HG03025 (cell line): ENCODE measurements at regions not wholly inside any gene's neighbourhood (a gene's known extent, or its start where the extent isn't known, plus 50 kb on each side); places are given as distances from the start of the nearest gene placed in this dataset.
"Not testable (repeated sequence)": the region's sequence is repeated elsewhere in the genome, so short reads cannot be mapped to it uniquely, and the experiment has no call there.

Experiments
- ATAC-seq: cut with Tn5 transposase; IDR thresholded peaks from one replicate; pipeline ENCODE4 v1.9.1; 2021; ENCODE audit warnings: mild to moderate bottlenecking, moderate library complexity; ENCODE audit not compliant: unreplicated experiment, low FRiP score

DNA sequence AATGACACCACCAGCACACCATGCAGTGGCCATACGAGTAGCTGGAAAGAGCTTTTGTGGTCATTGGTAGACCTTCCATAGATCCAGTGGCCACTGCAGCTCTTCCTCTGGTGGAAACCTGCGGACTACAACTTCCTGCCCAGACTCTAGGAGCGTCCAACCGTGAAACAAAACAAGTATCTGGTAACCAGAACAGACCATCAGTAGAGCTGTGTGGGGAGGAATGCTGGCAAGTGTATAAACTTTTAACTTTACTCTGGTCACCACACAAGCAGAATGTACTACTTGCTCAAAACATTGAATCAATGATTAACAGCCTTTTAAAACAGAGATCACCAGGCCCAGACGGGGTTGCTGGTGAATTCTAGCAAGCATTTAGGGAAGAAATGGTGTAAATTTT lies 154.7 kb upstream of the DGKB start:
- no peak for ATAC-seq

DNA sequence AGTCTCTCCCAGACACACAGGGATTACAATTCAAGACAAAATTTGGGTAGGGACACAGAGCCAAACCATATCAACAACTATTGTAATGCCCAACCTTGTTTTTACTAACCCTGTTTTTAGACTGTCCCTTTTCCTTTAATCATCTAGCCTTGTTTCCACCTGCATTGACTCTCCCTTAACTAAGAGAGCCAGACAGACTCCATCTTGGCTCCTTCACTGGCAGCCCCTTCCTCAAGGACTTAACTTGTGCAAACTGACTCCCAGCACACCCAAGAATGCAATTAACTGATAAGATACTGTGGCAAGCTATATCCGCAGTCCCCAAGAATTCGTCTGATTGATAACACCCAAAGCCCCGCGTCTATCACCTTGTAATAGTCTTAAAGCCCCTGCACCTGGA lies 151.8 kb upstream of the DGKB start:
- ATAC-seq: not testable (repeated sequence)

DNA sequence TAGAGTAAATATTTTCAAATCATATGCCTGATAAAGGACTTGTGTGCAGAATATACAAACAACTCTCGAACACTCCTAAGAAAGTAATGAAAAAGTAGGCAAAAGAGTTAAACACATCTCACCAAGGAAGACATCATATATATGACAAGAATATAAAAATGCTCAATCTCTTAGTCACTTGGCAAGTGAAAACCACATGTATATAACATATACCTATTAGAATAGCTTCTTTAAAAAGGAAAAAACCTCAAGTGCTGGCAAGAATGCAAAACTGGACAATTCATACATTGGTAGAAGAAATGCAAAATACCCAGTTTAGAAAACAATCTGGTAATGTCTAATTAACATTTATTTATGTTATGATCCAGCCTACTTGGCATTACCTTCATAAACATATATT lies 146.6 kb upstream of the DGKB start:
- ATAC-seq: no peak

DNA sequence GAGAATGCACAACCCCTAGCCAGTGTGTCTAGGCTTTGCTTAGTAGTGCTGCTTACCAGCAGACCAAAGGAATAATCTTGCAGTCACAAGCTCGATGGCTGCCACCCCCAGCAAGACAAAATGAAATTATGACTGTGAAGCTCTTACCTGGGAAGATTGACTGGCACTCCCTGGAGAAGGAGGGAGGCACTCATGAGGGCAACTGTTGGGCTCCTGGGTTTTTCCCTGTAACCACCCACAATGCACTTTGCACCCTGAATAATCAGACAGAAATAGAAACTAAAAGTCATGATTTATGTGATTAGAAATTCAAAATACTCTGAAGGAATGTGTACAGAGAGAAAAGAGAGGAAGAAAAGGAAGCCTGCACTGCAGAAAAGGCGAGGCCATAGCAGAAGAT lies 144.3 kb upstream of the DGKB start:
- no peak for ATAC-seq

DNA sequence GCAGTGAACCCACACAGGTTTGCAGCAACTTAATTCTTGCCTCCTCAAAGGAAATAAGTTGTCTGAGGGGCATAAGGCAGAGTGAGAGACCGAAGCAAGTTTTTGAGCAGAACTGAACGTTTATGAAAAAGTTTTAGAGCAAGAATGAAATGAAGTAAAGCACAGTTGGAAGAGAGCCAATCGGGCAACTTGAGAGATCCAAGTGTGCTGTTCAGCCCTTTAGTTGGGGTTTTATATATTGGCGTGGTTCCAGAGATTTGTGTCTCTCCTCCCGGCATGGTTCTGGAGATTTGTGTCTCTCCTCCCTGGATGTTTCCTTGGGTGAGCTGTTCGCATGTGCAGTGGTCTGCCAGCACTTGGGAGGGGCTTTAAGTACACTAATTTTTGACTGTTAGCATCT lies 141.4 kb upstream of the DGKB start:
- no peak for ATAC-seq

DNA sequence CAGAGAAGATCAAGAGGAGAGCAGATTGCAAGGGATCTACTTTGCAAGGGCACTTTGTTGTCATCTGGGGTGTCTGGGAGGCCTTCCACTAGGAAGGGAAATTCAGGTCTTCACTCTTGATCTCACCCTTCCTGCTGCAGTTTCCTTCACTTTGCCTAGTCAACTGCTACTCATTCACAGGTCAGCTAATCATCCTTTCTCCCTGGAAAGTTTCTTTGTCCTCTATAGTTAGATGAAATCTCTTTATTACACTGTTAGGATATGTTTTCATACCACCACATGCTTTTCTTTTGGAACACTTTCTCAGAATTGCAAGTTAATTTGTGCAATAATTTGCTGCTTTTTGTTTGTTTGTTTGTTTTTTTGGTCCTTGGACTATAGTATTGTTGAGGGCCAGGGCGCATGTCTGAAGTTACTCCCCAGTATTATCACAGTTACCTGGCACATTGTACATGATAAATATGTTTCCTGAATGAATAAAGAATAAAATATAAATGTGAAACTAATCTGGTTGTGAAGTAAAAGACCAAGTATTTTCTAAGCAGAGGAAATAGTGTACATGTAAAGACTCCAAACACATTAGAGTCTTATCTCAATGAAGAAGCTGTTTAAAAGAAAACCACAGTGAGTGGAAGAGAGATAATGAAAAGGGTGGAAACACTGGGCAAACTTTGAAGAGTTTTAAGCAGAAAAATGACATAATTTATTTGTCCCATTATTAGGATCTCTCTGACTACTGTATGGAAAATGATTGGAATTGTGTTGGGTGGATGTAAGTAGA lies 139.9 kb upstream of the DGKB start:
- no peak for ATAC-seq

DNA sequence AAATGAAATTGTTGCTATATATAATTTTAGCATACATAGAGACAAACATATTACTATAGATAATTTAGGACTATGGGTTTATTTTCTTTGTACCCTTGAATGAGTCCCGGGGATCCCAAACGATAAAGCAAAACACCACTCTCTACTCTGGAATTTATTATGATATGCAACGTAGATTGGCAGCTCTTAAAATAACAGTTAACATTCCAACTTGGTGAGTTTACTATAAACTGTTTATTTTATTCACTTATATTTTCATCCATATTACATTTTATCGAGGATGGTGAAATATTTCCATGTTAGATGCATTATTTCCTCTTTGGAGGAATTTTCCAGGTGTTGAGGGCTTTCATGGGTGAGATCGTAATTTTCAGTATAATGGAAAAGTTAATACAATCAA lies 138.7 kb upstream of the DGKB start:
- no peak for ATAC-seq

DNA sequence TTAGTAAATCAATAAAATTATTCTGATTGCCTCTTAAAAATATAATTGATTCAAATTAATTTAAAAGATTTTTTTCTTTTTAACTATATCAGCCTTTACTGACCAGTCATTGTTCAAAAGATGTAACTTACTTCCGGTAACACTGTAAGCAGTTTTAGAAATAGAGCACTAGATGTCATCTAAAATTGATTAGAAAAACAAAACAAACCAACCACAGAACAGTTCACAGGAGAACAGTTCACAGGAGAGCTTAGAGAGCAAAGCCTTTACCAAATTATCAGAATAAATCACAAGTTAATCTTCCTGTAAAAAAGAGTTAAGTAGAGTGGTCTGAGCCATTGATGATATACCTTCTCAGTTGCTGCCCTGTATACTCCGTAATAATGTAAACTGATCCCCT lies 133.3 kb upstream of the DGKB start:
- no peak for ATAC-seq

DNA sequence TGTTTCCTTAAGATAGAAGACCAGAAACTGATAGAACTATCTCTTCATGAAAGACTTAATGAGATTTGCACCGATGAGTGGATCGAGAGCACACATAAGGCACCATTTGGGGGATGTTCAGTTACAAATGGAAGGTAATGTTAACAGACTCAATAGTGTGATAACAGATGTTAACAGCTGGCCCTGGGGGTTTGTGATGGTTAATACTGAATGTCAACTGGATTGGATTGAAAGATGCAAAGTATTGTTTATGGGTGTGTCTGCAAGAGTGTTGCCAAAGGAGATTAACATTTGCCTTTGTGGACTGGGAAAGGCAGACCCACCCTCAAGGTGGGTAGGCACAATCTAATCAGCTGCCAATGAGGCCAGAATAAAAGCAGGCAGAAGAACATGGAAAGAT lies 130.5 kb upstream of the DGKB start:
- no peak for ATAC-seq

DNA sequence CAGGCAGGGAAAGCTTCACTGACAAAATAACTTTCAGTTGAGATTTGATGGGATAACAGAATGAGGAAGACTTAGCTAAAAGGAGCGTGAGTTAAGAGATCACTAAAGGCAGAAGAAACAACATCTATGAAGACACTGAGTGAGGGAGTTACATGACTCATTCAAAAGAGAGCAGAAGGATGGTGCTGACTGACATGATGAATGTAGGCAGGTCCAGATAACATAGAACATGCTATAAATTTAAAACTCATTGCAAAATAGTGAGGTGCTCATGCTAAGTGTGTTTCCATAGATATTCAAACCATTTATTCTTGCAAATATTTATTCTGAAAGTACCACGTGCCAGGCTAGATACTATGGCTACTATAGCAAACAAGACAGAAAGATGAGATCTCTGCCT lies 116.4 kb upstream of the DGKB start:
- no peak for ATAC-seq

DNA sequence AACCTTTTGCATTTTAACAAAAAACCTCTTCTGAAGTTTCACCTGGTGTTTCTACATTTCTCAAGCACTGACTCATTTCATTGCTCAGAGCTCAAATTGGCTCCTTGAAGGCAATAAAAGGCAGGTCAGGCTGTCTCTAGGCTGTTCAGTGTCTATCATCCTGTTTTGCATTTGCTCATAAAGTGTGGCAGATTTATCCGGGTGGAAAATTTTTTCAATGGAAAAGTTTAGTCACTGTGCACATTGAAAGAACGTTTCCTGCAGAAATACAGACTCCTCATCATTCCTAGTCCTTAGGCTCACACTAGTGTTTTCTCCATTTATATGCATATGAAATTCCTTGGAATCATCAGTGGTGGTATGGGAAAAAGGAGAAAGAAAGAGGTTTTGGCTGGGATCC lies 114.2 kb upstream of the DGKB start:
- no peak for ATAC-seq

DNA sequence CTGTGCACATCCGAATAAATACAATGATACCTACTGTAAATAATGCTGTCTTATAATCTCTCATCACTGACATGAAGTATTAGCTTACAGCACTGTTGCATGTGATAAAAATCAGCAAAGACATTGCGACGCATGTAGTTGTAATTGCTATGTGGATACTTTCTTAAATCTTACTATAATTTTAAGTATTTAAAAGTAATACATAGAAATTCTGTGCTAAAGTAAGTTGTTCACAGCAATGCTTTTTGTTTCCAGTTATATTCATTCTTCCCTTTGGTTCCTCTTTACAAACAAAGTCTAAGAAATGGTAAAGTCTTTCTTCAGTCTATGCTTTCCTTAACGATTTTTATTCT lies 113.7 kb upstream of the DGKB start:
- no peak for ATAC-seq

DNA sequence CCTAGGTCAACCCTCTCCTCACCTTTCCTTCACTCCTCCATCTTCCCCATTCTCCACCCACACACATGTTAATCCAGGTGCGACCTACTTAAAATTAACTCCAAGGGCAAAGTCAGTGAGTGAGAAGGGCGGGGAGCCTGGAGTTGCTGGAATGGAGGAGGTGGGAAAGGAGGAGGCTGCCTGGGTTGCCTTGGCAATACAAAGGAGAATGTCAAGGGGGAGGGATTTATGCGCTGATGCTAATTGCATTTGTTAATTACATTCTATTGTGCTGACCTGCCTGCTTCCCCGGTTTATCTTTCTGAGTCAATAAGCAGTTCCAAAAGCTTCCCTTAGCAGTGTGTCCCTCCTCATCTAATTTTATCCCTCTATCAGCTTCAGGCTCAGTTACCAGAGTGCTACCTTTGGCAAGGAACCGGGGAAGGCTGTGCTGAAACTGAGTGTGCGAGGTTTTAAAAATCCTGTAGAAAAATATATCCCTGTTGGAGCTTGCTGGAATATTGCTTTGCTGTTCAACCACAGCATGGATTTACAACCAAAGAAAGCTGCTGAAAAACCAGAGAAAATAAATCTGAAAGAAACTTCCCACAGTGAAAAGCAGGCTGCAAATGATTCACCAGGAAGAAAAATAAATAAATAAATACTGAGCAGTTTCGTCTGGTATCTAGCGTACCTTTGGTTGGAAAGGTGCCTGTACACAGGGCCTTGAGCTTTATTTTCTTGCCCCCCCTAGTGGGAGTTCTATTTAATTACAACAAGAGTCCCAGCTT lies 113.2 kb upstream of the DGKB start:
- peak; percentile 82 for ATAC-seq

DNA sequence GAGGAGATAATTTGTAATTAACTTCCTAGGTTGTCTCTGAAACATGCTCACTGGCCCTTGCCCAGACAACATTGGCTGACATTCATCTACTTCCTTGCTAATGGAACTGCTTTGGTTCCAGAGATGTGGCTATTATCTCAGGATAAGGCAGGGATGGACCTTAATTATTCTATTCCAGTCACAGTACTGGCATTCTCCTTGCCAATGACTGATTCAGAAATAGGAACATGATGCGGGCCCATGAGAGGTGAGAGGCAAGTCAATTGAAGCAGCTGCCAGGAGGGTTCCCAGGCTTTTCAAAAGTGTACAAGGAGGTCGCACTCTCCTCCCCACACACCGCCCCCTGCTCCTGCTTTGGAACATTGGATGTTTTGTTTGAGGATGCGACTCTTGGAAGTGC lies 109.6 kb upstream of the DGKB start:
- no peak for ATAC-seq

DNA sequence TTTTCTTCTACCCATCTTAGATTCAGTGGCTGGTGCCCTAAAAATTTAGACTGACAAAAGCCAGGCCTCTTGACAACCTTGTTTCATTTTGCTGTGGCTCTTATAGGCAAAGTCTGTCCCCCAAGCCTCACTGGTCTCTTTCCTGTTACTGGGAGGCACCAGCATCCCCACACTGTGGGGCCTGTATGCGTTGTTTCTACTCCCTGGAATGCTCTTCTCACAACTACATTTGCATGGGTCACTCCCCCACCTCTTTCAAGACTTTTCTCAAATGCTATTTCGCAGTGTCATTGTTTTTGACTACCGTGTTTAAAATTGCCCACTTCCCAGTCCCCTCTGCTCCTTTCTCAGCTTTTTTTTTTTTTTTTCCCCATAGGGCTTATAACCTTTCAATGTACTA lies 108.7 kb upstream of the DGKB start:
- no peak for ATAC-seq

DNA sequence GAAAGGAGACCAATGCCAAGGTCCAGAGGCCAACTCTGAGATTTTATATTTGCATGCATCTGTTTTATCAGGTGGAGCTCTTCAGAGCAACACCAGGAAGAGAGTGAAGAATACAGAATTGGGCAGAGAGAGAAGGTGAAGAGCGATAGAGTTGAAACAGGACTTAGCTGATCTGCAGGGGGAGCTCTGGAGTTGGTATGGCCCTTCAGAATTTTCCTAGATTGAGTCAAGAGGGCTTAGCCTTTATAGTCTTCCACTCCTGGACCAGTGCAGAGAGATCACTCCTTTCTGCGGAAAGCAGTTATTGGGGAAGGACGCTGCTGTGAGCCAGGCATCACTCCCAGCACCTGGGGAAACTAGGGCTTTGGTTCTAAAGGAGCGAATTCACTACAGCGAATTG lies 105.0 kb upstream of the DGKB start:
- no peak for ATAC-seq

DNA sequence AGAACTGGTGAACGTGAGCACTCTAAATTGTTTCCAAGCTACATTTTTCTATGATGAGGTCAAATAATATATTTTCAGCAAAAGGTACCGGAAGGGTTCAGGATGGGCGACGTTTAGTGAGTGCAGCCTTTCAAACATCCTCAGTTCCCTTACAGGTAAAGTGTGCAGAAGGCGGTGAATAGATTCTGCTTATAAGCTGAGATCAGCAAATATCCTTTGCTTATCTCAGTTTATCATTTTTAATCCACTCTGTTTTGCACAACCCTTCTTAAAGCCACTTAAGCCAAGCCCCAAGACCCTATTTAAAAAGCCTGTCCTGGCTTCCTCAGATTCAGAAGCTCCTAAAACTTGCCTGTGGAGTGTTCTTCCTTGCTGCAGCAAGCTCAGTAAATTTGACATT lies 103.1 kb upstream of the DGKB start:
- no peak for ATAC-seq

DNA sequence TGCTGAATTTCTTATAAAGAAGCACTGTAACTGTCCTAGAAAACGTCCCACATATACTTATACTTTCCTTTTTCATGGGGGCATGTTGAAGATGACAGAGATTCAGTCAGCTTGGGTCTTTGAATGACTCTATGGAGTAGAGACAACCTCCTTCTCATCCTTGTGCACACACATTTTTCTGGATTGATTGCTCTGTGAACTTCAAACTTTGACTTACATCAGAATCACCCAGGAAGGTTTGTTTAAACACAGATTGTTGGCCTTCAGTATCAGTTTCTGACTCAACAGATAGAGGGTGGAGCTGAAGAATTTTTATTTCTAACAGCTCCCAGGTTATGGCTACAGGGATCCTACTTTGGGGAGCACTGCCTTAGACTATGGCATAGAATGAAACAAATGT lies 97.6 kb upstream of the DGKB start:
- ATAC-seq: no peak

DNA sequence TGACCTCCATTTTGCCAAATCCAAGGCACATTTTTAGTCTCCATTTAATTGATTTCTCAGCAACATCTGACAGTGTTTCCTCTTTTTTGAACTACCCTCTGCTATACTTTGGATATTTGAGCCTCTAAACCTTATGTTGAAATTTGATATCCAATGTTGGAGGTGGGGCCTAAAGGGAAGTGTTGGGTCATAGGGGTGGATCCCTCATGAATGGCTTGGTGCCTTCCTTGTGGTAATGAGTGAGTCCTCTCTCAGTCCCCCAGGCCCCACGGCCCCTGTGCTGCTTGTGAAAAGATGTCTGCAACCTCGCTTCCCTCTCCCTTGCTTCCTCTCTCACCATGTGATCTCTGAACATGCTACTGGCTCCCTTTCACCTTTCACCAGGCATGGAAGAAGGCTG lies 96.8 kb upstream of the DGKB start:
- ATAC-seq: no peak

DNA sequence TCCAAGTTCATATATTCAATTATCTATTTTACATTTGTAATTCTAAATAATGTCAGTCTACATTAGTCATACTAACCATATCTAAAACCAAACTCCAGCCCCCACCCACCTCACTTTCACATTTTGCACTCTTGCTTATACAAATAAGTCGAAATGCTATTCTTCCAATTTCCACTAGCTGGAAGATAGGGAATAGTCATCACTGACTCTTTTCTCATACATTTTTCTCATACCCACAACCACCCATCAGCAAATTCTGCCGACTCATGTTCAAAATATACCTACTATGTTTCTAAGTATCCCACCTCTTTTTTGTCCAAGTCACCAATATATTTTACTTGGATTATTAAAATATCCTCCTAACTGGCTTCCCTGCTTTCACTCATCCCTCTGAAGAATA lies 93.2 kb upstream of the DGKB start:
- no peak for ATAC-seq

DNA sequence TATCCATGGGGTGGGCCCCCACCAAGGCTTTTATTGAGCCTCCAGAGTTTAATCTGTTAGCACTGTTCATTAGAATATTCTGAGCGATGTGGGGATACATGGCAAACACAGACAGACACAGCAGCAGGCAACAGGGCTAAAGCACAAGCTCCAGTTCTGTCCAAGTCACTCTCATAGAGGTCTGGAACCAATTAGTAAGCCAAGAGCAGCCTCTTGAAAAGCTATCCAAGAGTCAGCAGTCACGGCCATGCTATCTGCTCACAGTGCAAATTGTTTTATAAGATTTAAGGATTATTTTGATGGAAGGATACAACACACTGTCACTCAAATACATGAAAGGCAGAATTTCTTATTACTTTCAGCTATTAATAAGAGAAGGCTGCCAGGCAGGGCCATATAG lies 86.4 kb upstream of the DGKB start:
- ATAC-seq: no peak

DNA sequence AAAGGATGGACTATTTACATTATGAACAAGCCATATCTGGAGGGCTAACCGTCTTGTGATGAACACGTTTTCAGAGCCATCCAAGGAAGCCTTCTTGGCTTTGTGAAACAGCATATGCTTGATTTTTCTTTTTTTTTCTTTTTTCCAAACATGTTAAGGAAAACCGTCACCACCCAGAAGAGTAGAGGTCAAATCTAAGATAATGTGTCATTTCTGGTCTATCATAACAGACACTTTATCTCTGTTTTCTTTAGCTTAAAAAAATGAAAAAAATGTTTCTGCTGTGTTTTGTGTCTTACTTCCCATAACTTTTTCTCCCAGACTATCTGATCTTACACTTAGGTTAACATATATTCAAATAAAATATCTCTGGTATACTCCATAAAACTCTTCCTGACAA lies 76.1 kb upstream of the DGKB start:
- ATAC-seq: no peak
